ENCODE measurements at regions not wholly inside any gene's neighbourhood (a gene's known extent, or its start where the extent isn't known, plus 50 kb on each side); places are given as distances from the start of the nearest gene placed in this dataset.

DNA sequence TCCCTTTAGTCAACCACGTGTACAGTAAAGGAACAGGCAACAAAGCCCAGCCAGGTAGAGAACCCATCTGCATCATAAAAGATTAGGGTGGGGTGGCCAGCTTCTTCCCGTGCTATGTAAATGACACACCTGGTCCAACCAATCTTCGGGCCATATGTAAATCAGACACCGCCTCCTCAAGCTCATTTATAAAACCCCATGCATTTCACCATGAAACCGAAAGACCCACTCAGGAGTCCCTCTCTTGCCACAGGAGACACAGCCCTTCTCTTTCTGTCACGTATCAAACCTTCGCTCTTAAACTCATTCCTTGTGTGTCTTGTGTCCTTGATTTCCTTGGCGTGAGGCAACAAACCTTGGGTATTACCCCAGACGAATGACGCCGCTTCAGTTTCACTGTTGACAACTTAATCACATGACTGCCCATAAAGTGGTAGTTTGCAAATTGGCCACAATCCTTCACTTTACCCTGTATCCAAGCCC is 59.8 kb upstream of the TBPL2 start:
- Mint-ChIP-seq H3K36me3 (ENCODE audit: low read depth) (no peaks in the 10 kb centered on the region), H3K9me3 (no peaks in the 10 kb centered on the region), H3K27ac (no peak overlapping the region), H3K27me3 (ENCODE audit: low read depth) (peaks cover 6% of the 10 kb centered on the region), H3K4me1 (peaks cover 5% of the 10 kb centered on the region), H3K4me3 (no peak overlapping the region)
- TF ChIP-seq, protein P1, sequence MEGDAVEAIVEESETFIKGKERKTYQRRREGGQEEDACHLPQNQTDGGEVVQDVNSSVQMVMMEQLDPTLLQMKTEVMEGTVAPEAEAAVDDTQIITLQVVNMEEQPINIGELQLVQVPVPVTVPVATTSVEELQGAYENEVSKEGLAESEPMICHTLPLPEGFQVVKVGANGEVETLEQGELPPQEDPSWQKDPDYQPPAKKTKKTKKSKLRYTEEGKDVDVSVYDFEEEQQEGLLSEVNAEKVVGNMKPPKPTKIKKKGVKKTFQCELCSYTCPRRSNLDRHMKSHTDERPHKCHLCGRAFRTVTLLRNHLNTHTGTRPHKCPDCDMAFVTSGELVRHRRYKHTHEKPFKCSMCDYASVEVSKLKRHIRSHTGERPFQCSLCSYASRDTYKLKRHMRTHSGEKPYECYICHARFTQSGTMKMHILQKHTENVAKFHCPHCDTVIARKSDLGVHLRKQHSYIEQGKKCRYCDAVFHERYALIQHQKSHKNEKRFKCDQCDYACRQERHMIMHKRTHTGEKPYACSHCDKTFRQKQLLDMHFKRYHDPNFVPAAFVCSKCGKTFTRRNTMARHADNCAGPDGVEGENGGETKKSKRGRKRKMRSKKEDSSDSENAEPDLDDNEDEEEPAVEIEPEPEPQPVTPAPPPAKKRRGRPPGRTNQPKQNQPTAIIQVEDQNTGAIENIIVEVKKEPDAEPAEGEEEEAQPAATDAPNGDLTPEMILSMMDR (IDR thresholded peaks at IDR 0.05; ENCODE audit: unreplicated experiment in 3 of 3) = no peak

DNA sequence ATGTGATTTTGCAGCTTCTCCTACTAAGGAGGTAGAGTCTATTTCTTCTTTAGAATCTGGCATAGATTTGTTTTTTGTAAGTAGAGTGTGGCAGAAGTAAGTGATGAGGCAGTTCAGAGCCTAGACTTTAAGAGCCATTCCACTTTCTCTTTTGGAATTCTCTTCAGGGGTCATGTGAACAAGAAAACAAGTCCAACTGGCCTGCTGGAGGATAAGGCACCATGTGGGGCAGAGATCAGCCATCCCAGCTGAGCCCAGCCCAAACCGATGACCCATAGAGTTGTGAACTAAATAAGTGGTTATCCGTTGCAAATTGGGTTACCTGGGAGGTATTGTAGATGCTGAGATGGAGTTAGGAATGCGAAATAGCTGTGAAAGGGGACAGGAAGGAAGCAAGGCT is 60.3 kb upstream of the TBPL2 start:
- TF ChIP-seq, protein P1 (IDR thresholded peaks at IDR 0.05; ENCODE audit: unreplicated experiment in 3 of 3) = no peak
- H3K27ac Mint-ChIP-seq = no peak overlapping the region
- H3K4me3 Mint-ChIP-seq = no peak overlapping the region
- peaks cover 6% of the 10 kb centered on the region for H3K27me3 Mint-ChIP-seq (ENCODE audit: low read depth)
- H3K36me3 Mint-ChIP-seq (ENCODE audit: low read depth) = no peaks in the 10 kb centered on the region
- H3K4me1 Mint-ChIP-seq = peaks cover 5% of the 10 kb centered on the region
- H3K9me3 Mint-ChIP-seq = no peaks in the 10 kb centered on the region

DNA sequence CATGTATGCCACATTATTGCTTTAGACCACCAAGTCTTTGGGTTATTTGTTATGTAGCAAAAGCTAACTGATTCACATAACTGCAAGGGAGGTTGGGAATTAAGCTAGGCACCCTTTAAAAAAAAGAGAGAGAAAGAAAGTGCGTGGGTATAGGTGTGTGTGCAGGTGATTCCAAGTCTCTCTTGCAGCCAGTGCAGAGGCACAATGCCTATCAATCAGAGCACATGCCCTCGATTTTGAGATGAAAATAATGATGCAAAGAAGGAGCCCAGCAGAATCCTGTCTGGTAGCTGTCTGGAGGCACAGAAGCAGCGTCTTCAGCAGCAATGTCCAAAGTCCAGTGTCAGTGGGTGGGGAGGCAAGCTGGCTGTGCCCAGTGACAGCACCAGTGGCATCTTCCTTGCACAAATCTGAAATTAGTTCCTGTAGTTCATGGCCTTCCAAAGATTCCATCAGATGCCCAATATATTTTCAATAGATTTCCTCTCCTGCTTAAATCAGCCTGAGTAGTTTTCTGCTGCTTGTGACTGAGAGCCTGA is 62.4 kb upstream of the TBPL2 start:
- no peaks in the 10 kb centered on the region for H3K9me3 Mint-ChIP-seq
- peaks cover 6% of the 10 kb centered on the region for H3K27me3 Mint-ChIP-seq (ENCODE audit: low read depth)
- no peaks in the 10 kb centered on the region for H3K36me3 Mint-ChIP-seq (ENCODE audit: low read depth)
- no peak overlapping the region for H3K27ac Mint-ChIP-seq
- TF ChIP-seq, protein P1 (IDR thresholded peaks at IDR 0.05; ENCODE audit: unreplicated experiment in 3 of 3) = no peak
- H3K4me3 Mint-ChIP-seq = no peak overlapping the region
- peaks cover 5% of the 10 kb centered on the region for H3K4me1 Mint-ChIP-seq

DNA sequence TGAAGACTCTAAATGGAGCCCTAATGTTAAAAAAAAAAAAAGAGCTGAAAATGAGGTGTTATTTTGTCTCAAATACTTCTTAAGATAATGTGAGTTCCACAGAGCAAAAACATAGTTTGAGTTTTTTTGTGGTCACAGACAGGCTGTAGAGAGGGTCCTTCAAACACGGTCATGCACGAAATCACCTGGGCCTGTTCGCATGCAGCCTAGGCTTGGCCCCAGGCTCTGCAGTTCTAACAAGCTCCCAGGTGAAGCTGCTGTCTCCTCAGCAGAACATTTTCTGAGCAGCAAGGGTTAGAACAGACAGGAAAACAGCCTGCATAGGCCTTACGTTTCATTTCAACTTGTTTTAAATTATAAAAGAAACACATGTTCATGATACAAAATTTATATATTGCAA is 65.4 kb upstream of the TBPL2 start:
- TF ChIP-seq, protein P1 (IDR thresholded peaks at IDR 0.05; ENCODE audit: unreplicated experiment in 3 of 3) = no peak
- Mint-ChIP-seq H3K4me3 (no peak overlapping the region), H3K27ac (no peak overlapping the region), H3K36me3 (ENCODE audit: low read depth) (no peaks in the 10 kb centered on the region), H3K9me3 (peaks cover 2% of the 10 kb centered on the region), H3K27me3 (ENCODE audit: low read depth) (no peaks in the 10 kb centered on the region), H3K4me1 (peaks cover 5% of the 10 kb centered on the region)

DNA sequence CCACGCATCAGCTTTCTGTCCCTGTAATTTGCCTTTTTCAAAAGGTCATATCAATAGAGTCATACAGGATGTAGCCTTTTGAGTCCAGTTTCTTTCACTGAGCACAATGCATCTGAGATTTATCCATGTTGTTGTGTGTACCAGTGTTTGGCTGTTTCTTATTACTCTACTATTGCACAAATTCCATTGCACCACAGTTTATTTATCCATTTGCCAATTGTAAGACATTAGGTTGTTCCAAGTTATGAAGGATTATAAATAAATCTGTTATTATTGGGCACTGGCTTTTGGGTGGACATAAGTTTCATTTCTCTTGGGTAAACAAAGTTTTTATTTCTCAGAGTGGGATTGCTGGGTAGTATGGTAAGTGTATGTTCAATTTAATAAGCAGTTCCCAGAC is 68.3 kb upstream of the TBPL2 start:
- Mint-ChIP-seq H3K36me3 (ENCODE audit: low read depth) (no peaks in the 10 kb centered on the region), H3K27me3 (ENCODE audit: low read depth) (no peaks in the 10 kb centered on the region), H3K27ac (no peak overlapping the region), H3K9me3 (peaks cover 6% of the 10 kb centered on the region), H3K4me1 (peaks cover 1% of the 10 kb centered on the region), H3K4me3 (no peak overlapping the region)
- TF ChIP-seq, protein P1 (IDR thresholded peaks at IDR 0.05; ENCODE audit: unreplicated experiment in 3 of 3) = no peak

DNA sequence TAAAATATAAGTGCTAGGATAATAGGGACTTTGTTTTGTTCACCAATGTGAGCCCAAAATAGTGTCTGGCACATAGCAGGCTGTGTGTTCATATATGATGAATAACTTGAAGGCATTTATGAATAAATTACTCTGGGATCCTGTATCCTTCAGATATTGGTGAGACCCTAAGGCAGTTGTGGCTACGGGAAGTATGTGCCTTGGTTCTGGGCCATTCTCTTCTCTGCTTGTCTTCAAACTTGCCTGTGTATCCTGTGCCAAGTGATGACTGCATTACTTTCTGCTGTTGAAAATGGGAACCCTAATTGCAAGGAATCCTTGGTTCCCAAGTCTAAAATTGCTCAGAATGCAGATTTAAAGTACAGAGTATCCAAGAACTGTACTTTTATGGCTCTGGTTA is 67.6 kb upstream of the KTN1 start:
- H3K27ac Mint-ChIP-seq = no peak overlapping the region
- no peak overlapping the region for H3K4me3 Mint-ChIP-seq
- H3K9me3 Mint-ChIP-seq = peaks cover 6% of the 10 kb centered on the region

More for the DNA sequence above, 67.6 kb upstream of the KTN1 start:
- no peaks in the 10 kb centered on the region for H3K36me3 Mint-ChIP-seq (ENCODE audit: low read depth)
- H3K27me3 Mint-ChIP-seq (ENCODE audit: low read depth) = no peaks in the 10 kb centered on the region
- H3K4me1 Mint-ChIP-seq = peaks cover 12% of the 10 kb centered on the region
- TF ChIP-seq, protein P1 (IDR thresholded peaks at IDR 0.05; ENCODE audit: unreplicated experiment in 3 of 3) = no peak

Measured in nephron (organoid).